ENCODE measurements at regions not wholly inside any gene's neighbourhood (a gene's known extent, or its start where the extent isn't known, plus 50 kb on each side); places are given as distances from the start of the nearest gene placed in this dataset.

DNA sequence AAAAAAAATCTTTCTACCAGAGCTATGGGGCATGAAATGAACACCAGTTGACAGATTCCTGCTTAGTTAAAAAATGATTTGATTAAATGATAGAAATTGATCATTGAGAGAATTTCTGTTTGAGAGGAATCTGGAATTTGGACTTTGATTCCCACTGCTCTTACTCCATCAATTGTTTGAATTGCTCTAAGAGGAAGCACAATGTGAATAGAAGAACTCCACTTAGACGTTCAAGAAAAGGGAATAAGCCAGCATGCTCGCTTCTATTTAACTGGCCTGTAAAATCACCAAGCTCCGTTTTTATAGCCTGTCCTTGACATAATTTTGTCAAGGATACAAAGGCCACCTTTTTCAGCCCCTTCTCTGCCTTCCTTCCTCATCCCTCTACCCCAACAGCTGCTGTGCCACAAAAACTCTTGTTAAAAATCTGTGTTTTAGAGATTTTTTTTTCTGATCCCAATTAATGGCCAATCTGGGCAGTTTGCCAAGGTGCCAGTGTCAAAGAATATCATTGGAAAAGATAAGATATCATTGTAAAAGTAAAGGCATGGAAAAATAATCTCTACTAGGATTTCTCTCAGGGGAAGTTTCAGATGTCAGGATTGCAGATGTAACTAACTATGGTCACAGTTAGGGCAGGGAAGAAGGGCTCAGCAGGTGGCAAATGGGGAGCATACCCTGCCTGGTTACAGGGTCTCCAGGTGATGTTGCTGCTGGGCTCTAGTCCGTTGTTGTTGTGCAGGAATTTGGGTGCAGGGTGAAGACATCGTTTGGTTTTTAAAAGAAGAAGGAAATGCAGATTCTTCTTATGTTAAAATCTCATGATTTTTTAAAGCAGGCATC lies 301.8 kb upstream of the PDZRN3 start:
- Histone ChIP-seq H3K27ac (ENCODE audit: low read depth) (no peak overlapping the region), H3K36me3 (ENCODE audit: insufficient read depth) (no peaks in the 10 kb centered on the region), H3K4me1 (ENCODE audit: insufficient read depth) (no peaks in the 10 kb centered on the region), H3K4me3 (ENCODE audit: low read depth, low read length) (no peak overlapping the region)
- DNase-seq (ENCODE audit: extremely low spot score), result peak; percentile 4
- WGBS, result 15% methylated on average over 5 of the region's 5 CpGs

DNA sequence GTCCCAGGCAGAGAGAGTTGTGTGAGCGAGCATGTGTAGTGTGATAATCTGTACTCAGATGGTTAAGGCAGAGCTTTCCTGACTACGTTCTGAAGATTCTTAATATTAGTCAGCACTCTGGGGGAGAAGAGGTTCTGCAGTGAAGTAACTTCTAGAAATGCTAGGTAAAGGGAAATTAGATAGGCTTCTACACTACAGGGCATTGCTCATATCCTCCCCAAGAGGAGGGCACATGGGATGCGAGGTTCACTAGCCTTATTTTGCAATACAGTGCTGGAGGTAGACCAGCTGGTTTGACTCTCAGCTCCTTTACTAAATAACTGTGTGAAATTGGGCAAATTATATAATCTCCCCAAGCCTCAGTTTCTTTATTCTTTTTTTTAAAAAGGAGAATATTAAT lies 300.3 kb upstream of the PDZRN3 start:
- DNase-seq (ENCODE audit: extremely low spot score), result no peak
- Histone ChIP-seq H3K36me3 (ENCODE audit: insufficient read depth) (no peaks in the 10 kb centered on the region), H3K27ac (ENCODE audit: low read depth) (no peak overlapping the region), H3K4me1 (ENCODE audit: insufficient read depth) (no peaks in the 10 kb centered on the region), H3K4me3 (ENCODE audit: low read depth, low read length) (no peak overlapping the region)
- 83% methylated on average over 3 of the region's 3 CpGs for whole genome bisulfite sequencing

DNA sequence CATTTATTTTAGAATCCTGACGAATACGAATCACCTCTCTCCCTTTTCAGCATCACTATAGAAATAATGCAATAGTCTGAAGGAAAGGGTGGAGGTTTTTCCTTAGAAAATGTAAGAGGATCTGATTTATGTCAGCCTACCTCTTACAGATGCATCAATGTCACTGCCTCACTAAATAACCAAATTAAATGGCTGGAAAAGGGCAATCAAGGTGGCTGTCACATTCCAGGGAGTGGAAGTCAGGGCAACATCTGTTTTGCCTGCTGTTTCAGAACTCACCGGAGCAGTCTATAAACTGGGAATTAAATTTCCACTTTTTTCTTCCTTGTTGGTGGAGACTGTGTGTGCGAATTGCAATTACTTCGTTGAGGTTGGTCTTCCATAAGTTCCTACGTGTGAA lies 299.3 kb upstream of the PDZRN3 start:
- WGBS, result 83% methylated on average over 6 of the region's 6 CpGs
- Histone ChIP-seq H3K36me3 (ENCODE audit: insufficient read depth) (no peaks in the 10 kb centered on the region), H3K4me1 (ENCODE audit: insufficient read depth) (no peaks in the 10 kb centered on the region), H3K4me3 (ENCODE audit: low read depth, low read length) (no peak overlapping the region), H3K27ac (ENCODE audit: low read depth) (no peak overlapping the region)
- DNase-seq (ENCODE audit: extremely low spot score), result no peak

DNA sequence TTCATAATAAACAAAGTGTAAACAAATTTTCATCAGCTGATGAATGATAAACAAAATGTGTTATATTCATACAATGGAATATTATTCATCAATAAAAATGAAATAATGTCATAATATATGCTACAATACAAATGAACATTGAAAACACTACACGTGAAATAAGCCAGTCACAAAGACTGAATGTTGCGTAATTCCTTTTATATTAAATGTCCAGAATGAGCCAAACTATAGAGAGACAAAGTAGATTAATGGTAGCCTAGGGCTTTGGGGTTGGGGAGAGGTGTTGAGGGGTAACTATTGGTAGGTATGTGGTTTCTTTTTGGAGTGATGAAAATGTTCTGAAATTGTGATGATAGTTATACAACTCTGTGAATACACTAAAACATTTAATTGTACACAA lies 292.9 kb upstream of the PDZRN3 start:
- Histone ChIP-seq H3K4me1 (ENCODE audit: insufficient read depth) (no peaks in the 10 kb centered on the region), H3K27ac (ENCODE audit: low read depth) (no peak overlapping the region), H3K36me3 (ENCODE audit: insufficient read depth) (no peaks in the 10 kb centered on the region), H3K4me3 (ENCODE audit: low read depth, low read length) (no peak overlapping the region)
- DNase-seq (ENCODE audit: extremely low spot score), result no peak
- 91% methylated on average over 2 of the region's 2 CpGs for WGBS

DNA sequence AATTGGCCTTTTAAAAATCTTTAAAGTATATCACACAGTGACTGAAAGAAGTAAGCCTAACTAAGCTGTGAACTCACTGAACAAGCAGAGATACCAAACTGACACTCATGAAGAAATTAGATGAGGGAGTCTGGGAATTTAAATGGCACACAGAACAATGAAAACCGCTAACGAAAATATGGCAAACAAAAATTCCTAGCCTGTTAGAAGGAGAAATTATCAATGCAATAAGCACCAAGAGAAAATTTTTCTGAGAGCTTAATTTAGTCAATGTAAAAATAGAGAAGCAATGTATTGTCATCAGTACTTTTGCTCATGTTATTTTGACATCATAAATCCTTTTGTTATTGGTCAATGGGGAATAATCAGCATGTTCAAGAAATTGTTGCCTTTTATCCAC lies 291.1 kb upstream of the PDZRN3 start:
- Histone ChIP-seq H3K4me1 (ENCODE audit: insufficient read depth) (no peaks in the 10 kb centered on the region), H3K27ac (ENCODE audit: low read depth) (no peak overlapping the region), H3K4me3 (ENCODE audit: low read depth, low read length) (no peak overlapping the region), H3K36me3 (ENCODE audit: insufficient read depth) (no peaks in the 10 kb centered on the region)
- no peak for DNase-seq (ENCODE audit: extremely low spot score)
- WGBS, result 91% methylated on average over 2 of the region's 2 CpGs

DNA sequence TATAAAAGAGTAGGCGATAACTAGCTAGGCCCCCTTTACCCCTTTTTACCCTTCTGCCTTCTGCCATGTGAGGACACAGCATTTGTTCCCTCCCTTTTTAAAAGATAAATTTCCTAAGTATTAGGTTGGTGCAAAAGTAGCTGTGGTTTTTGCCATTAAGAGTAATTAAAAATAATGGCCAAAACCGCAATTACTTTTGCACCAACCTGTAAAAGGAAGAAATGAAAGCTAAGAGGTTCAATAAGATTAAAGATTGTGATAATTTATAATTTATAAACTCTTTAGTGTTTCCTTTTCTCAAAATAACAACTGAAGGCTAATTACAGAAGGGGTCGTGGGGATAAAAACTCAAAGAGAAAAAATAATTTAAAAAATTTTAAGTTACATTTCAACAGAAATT lies 283.5 kb upstream of the PDZRN3 start:
- no peaks in the 10 kb centered on the region for H3K4me1 ChIP-seq (ENCODE audit: insufficient read depth)
- H3K36me3 ChIP-seq (ENCODE audit: insufficient read depth), result no peaks in the 10 kb centered on the region
- DNase-seq (ENCODE audit: extremely low spot score), result no peak
- WGBS, result 96% methylated on average over 3 of the region's 3 CpGs
- no peak overlapping the region for H3K27ac ChIP-seq (ENCODE audit: low read depth)
- H3K4me3 ChIP-seq (ENCODE audit: low read depth, low read length), result no peak overlapping the region

DNA sequence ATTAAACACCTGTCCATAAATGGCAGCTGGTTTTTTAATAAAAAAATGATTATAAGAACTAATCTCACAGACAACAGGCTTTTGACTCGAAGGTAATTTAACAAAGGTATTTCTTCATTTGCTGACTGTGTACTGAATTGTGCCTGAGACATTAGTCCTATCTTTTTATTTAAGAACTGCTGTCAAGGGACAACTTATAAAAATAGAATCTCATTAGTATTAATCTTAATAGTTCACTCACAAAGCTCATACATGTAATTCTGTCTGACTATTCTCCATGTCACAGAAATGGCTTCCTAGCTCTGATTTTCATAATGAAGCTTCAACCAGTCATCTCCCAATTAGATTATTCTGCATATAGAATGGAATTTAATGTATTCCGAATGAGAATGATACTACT lies 276.9 kb upstream of the PDZRN3 start:
- Histone ChIP-seq H3K27ac (ENCODE audit: low read depth) (no peak overlapping the region), H3K4me1 (ENCODE audit: insufficient read depth) (no peaks in the 10 kb centered on the region), H3K36me3 (ENCODE audit: insufficient read depth) (no peaks in the 10 kb centered on the region), H3K4me3 (ENCODE audit: low read depth, low read length) (no peak overlapping the region)
- DNase-seq (ENCODE audit: extremely low spot score), result no peak
- WGBS, result 76% methylated on average over 2 of the region's 2 CpGs

DNA sequence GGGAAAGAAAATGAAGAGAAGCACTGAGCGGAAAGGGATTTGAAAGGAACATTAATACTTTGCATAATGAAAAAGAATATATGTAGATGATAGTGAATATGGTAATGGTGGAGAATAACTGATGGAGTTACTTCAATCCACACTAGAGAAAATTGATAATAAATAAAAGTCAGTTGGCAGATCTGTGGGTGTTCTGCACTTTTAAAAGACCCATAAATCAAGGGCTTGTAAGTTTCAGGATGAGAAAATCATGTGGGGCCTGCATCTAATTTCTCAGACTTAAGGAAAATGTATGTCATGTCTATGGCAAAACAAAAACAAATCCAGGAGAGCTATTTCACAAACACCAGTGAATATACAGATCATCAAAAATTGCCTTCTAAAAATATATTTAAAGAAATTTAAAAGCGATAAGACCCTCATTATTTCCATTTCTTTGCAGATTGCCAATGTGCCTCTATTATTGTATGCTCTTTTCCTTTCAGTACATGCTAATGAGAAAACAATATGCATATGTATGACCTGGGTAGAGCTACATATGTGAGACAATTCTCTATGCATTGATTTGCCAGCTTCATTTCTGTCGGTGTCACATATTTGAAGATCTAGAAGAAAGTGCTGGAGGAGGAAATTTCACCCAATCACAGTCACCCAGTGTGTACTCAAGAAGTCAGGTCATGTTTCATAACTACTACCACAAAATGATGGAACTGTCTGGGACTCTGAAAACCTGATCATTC lies 269.9 kb upstream of the PDZRN3 start:
- 94% methylated on average over 3 of the region's 3 CpGs for WGBS
- Histone ChIP-seq H3K4me1 (ENCODE audit: insufficient read depth) (no peaks in the 10 kb centered on the region), H3K27ac (ENCODE audit: low read depth) (no peak overlapping the region), H3K36me3 (ENCODE audit: insufficient read depth) (no peaks in the 10 kb centered on the region), H3K4me3 (ENCODE audit: low read depth, low read length) (no peak overlapping the region)
- no peak for DNase-seq (ENCODE audit: extremely low spot score)

DNA sequence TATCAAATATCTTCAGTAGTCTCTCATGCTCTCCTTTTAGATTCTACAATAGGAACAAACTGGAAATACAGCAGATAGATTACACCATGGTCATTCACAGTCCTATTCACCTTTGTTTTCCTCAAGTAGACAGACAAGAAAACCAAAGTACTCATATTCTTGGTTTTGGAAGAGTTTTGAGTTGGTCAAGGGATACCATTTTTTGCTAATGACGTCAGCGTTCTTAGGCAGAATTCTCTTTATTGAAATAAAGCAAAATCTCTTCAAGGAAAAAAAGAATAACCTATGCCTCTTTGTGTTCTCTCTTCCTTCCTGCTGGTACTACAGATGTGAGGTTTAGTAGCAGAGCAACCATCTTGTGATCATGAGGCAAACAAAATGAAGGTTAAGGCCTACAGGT lies 268.3 kb upstream of the PDZRN3 start:
- WGBS, result 95% methylated on average over 2 of the region's 2 CpGs

DNA sequence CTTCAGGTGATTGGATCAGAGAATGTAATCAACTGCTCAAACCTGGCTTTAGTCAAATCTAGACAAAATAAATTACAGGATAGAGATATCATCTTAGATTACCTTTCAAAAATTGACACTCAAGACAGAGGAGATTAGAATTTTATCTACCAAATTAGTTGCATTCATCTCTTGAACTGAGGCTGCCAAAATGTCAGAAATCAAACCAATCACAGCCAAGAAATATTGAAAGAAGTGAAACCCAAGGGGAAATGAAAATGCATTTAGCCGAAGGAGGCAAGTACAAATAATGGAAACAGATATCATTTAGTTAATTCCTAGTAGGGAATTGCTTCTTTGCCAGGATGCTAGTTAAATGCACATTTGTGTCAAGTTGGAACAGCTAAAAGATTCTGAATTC lies 261.1 kb upstream of the PDZRN3 start:
- no peaks in the 10 kb centered on the region for H3K36me3 ChIP-seq (ENCODE audit: insufficient read depth)
- H3K4me3 ChIP-seq (ENCODE audit: low read depth, low read length), result no peak overlapping the region
- H3K27ac ChIP-seq (ENCODE audit: low read depth), result no peak overlapping the region
- no peak for DNase-seq (ENCODE audit: extremely low spot score)
- no peaks in the 10 kb centered on the region for H3K4me1 ChIP-seq (ENCODE audit: insufficient read depth)
- 74% methylated on average over 1 of the region's 1 CpG for WGBS

More for the DNA sequence above, 268.3 kb upstream of the PDZRN3 start:
- H3K4me1 ChIP-seq (ENCODE audit: insufficient read depth), result no peaks in the 10 kb centered on the region
- H3K27ac ChIP-seq (ENCODE audit: low read depth), result no peak overlapping the region
- no peaks in the 10 kb centered on the region for H3K36me3 ChIP-seq (ENCODE audit: insufficient read depth)
- no peak for DNase-seq (ENCODE audit: extremely low spot score)
- H3K4me3 ChIP-seq (ENCODE audit: low read depth, low read length), result no peak overlapping the region

DNA sequence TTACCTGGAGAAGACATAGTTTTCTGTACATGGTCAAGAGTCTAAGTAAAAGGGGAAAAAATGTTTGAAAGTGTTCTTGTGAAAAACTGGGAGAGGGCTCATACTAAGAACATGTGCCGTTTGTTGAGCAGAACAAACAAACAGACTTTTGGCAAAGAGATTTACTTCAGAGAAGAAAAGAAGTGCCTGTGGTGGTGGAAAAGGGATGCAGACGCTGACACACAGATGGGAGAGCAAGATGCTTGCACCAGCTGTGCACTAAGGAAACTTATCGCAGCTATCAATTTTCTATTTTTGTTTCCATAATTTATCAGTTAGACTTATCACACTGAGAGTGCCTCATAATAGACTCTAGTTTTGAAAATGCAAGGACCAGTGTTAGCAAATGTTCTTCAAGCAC lies 259.6 kb upstream of the PDZRN3 start:
- 53% methylated on average over 3 of the region's 3 CpGs for WGBS
- no peaks in the 10 kb centered on the region for H3K36me3 ChIP-seq (ENCODE audit: insufficient read depth)
- no peak for DNase-seq (ENCODE audit: extremely low spot score)
- no peak overlapping the region for H3K27ac ChIP-seq (ENCODE audit: low read depth)
- H3K4me1 ChIP-seq (ENCODE audit: insufficient read depth), result no peaks in the 10 kb centered on the region
- no peak overlapping the region for H3K4me3 ChIP-seq (ENCODE audit: low read depth, low read length)

DNA sequence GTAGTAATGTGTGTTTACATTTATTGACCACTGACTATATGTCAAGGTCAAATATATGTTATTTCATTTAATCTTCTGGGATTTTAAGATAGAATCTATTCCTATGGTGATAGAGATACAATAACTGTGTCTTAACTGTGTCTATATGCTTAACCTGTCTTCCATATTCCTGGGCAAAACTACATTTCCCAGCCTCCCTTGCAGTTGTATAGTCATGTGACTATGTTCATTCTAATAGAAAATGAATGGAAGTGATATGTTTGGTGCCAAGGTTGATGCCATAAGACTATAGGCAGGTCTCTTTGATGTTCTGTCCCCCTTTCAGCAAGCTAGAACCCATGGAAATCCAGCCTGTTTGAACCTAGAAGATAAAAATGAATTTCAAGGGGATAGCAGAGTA lies 258.8 kb upstream of the PDZRN3 start:
- Histone ChIP-seq H3K4me1 (ENCODE audit: insufficient read depth) (no peaks in the 10 kb centered on the region), H3K27ac (ENCODE audit: low read depth) (no peak overlapping the region), H3K4me3 (ENCODE audit: low read depth, low read length) (no peak overlapping the region), H3K36me3 (ENCODE audit: insufficient read depth) (no peaks in the 10 kb centered on the region)
- DNase-seq (ENCODE audit: extremely low spot score), result no peak

DNA sequence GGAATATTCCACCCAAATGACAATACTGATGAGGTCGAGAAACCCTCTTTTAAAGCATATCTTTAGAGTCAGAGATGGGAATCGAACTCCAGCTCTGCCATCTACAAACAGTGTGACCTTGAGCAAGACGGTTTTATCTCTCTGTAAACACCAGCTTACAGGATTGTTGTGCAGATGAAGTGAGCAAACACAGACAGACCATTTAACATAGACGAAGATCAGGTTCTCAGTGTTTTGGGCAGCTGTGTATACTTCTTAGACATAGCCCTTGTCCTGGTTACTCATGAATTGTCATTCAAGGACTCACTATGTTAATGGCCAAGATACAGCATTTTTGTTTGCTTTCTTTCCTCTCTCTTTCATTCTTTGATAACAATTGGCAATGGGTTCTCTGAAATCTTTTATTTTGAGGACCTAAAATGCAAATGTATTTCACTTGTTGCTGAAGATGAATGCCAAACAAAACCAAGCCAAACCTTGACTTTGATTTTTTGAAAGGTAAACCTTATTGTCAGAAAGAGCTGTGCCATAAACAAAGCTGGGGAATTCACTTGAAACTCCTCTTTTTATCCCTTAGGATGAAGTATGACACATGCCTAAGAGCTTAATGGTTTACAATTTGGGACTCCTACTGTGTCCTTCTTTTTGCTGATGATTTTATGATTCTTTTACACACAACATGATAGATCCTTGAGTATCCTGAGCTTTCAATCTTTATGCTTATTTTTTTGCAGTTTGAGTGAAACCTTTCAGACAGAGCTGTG lies 250.0 kb upstream of the PDZRN3 start:
- no peak overlapping the region for H3K4me3 ChIP-seq (ENCODE audit: low read depth, low read length)
- WGBS, result 66% methylated on average over 4 of the region's 4 CpGs
- no peaks in the 10 kb centered on the region for H3K4me1 ChIP-seq (ENCODE audit: insufficient read depth)
- H3K36me3 ChIP-seq (ENCODE audit: insufficient read depth), result no peaks in the 10 kb centered on the region
- no peak for DNase-seq (ENCODE audit: extremely low spot score)
- H3K27ac ChIP-seq (ENCODE audit: low read depth), result no peak overlapping the region

DNA sequence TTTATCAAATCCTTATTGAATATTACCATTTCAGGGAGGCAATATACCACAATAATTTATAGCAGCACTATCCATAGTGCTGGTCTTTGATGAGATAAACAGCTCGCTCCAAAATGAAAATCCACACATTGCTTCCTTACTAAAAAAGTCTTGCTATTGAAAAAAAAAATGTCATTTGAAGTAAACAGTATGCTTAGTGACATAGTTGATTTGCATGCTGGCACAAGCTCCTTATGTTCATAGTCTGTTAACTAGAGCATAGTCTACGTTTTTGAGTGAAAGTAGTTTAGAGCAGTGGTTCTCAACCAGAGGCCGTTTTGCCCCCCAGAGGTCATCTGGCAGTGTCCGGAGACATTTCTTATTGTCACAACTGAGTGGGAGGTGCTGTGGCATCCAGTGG lies 249.4 kb upstream of the PDZRN3 start:
- no peak overlapping the region for H3K27ac ChIP-seq (ENCODE audit: low read depth)
- no peaks in the 10 kb centered on the region for H3K4me1 ChIP-seq (ENCODE audit: insufficient read depth)
- DNase-seq (ENCODE audit: extremely low spot score), result no peak
- WGBS, result 79% methylated on average over 4 of the region's 4 CpGs
- H3K36me3 ChIP-seq (ENCODE audit: insufficient read depth), result no peaks in the 10 kb centered on the region
- H3K4me3 ChIP-seq (ENCODE audit: low read depth, low read length), result no peak overlapping the region
